MCF 10A (cell line): ENCODE measurements at regions not wholly inside any gene's neighbourhood (a gene's known extent, or its start where the extent isn't known, plus 50 kb on each side); places are given as distances from the start of the nearest gene placed in this dataset.

ENCODE experiments used
- BruUV-seq: library from RNA; stranded (reverse); fragments of 400-500 nt; replicated peaks from 2 replicates; lab custom pipeline; 2021; lab: Mats Ljungman, UMichigan
- CTCF ChIA-PET: fragments of 300-600 bp; sonication (Branson Sonifier 250); formaldehyde crosslinking; extraction: SDS; loops from one replicate; lab custom pipeline; 2021; ENCODE audit warnings: antibody characterized with exemption, inconsistent platforms; lab: Yijun Ruan, JAX
- POLR2A ChIA-PET: fragments of 300-600, 350-650 bp; sonication (Branson Sonifier 250); formaldehyde crosslinking; extraction: SDS; loops from one replicate; lab custom pipeline; 2020; ENCODE audit warnings: antibody characterized with exemption, inconsistent platforms; lab: Yijun Ruan, JAX
- DNase-seq: peaks from one replicate; pipeline ENCODE4 v3.0.0-alpha.2; 2018; ENCODE audit not compliant: unreplicated experiment
- H3K27ac Mint-ChIP-seq: one replicate; pipeline ENCODE4 v1.8.0; 2022; ENCODE audit warnings: mild to moderate bottlenecking, low read depth, mixed read lengths; ENCODE audit not compliant: unreplicated experiment
- H3K27me3 Mint-ChIP-seq: one replicate; pipeline ENCODE4 v1.8.0; 2022; ENCODE audit warnings: mixed read lengths; ENCODE audit not compliant: insufficient read depth, unreplicated experiment
- H3K36me3 Mint-ChIP-seq: one replicate; pipeline ENCODE4 v1.8.0; 2022; ENCODE audit warnings: mild to moderate bottlenecking, moderate library complexity, mixed read lengths; ENCODE audit not compliant: insufficient read depth, unreplicated experiment
- H3K4me1 Mint-ChIP-seq: one replicate; pipeline ENCODE4 v1.8.0; 2022; ENCODE audit warnings: mixed read lengths; ENCODE audit not compliant: insufficient read depth, unreplicated experiment
- H3K4me3 Mint-ChIP-seq: one replicate; pipeline ENCODE4 v1.8.0; 2022; ENCODE audit warnings: mild to moderate bottlenecking, moderate library complexity, mixed read lengths; ENCODE audit not compliant: unreplicated experiment
- H3K9me3 Mint-ChIP-seq: one replicate; pipeline ENCODE4 v1.8.0; 2022; ENCODE audit warnings: mixed read lengths; ENCODE audit not compliant: unreplicated experiment
- intact Hi-C: fragments of 100-400 bp; cut with micrococcal nuclease; formaldehyde crosslinking; loops from 2 replicates; pipeline ENCODE4 v1.14.1; 2022
- TF ChIP-seq, protein P1 (sequence below): fragments of 200-600 bp; IDR thresholded peaks from one replicate; pipeline ENCODE4 v1.8.0; 2022; ENCODE audit warnings: antibody characterized with exemption, mild to moderate bottlenecking; ENCODE audit not compliant: unreplicated experiment

DNA sequence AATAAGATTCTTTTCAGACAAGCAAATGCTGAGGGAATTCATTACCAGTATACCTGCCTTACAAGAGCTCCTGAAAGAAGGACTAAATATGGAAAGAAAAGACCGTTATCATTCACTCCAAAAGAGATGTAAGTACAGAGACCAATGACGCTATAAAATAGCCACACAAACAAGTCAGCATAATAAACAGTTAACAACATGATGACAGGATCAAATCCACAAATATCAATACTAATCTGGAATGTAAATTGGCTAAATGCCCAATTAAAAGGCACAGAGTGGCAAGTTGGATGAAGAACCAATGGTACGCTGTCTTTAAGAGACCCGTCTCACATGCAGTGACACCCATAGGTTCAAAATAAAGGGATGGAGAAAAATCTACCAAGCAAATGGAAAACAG lies 349.6 kb upstream of the MPDZ start:
- DNase-seq = no peak
- BruUV-seq = no TSS peak
- Mint-ChIP-seq H3K4me3 (no peak overlapping the region), H3K27ac (no peak overlapping the region), H3K36me3 (no peaks in the 10 kb centered on the region), H3K9me3 (peaks cover 23% of the 10 kb centered on the region), H3K27me3 (no peaks in the 10 kb centered on the region), H3K4me1 (peaks cover 8% of the 10 kb centered on the region)
- ChIA-PET POLR2A (no interaction called here), CTCF (interaction anchor here (0.8 kb wide), 1 partner anchor 11 kb away, joined by 3 read pairs; no protein-coding TSS in a partner anchor)
- intact Hi-C loops = no loop called here
- TF ChIP-seq, protein P1, sequence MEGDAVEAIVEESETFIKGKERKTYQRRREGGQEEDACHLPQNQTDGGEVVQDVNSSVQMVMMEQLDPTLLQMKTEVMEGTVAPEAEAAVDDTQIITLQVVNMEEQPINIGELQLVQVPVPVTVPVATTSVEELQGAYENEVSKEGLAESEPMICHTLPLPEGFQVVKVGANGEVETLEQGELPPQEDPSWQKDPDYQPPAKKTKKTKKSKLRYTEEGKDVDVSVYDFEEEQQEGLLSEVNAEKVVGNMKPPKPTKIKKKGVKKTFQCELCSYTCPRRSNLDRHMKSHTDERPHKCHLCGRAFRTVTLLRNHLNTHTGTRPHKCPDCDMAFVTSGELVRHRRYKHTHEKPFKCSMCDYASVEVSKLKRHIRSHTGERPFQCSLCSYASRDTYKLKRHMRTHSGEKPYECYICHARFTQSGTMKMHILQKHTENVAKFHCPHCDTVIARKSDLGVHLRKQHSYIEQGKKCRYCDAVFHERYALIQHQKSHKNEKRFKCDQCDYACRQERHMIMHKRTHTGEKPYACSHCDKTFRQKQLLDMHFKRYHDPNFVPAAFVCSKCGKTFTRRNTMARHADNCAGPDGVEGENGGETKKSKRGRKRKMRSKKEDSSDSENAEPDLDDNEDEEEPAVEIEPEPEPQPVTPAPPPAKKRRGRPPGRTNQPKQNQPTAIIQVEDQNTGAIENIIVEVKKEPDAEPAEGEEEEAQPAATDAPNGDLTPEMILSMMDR = no peak

DNA sequence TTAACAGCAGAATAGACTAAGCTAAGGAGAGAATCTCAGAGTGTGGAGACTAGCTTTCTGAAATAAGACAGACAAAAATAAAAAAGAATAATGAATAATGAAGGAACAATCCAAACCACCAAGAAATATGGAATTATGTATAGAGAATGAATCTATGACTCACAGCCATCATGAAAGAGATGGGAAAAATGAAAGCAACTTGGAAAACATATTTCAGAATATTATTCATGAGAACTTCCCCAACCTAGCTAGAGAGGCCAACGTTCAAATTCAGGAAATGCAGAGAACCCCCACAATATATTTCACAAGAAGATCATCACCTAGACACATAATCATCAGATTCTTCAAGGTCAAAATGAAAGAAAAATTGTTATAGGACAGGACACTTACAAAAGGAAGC lies 349.0 kb upstream of the MPDZ start:
- TF ChIP-seq, protein P1 = no peak
- no peaks in the 10 kb centered on the region for H3K27me3 Mint-ChIP-seq
- ChIA-PET CTCF (interaction anchor here (0.6 to 0.8 kb wide), 2 partner anchors 12 to 66 kb away, joined by 3 read pairs; no protein-coding TSS in a partner anchor), POLR2A (interaction anchor here (0.6 to 1.1 kb wide), 2 partner anchors 37 to 275 kb away, joined by 3 read pairs; no protein-coding TSS in a partner anchor)
- H3K4me3 Mint-ChIP-seq = no peak overlapping the region
- H3K4me1 Mint-ChIP-seq = peaks cover 8% of the 10 kb centered on the region
- DNase-seq = no peak
- H3K9me3 Mint-ChIP-seq = peaks cover 23% of the 10 kb centered on the region
- no peak overlapping the region for H3K27ac Mint-ChIP-seq
- no TSS peak for BruUV-seq
- intact Hi-C loops = no loop called here
- no peaks in the 10 kb centered on the region for H3K36me3 Mint-ChIP-seq

DNA sequence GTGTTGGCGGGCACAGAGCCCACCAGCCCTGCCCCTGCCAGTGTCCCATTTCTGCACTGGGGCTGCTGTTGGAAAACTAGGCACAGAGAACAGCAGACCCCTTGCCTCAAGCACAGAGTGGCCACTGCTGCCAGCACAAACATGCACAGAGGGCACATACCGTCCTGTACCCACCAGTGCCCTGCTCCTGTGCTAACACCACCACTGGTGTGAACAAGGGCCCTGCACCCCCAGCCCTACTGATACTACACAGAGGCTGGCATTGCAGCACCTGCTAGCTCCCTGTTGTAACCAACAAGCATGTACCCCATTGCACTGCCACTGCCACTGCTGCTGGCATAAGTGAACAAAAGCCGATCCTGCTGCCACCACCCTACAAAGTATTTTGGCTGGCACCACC lies 348.0 kb upstream of the MPDZ start:
- no peak overlapping the region for H3K4me3 Mint-ChIP-seq
- ChIA-PET CTCF (interaction anchor here (0.6 to 1.0 kb wide), 2 partner anchors 59 to 180 kb away, joined by 3 read pairs; no protein-coding TSS in a partner anchor), POLR2A (interaction anchor here (1.1 kb wide), 1 partner anchor 36 kb away, joined by 3 read pairs; no protein-coding TSS in a partner anchor)
- intact Hi-C loops = no loop called here
- H3K27me3 Mint-ChIP-seq = no peaks in the 10 kb centered on the region
- H3K36me3 Mint-ChIP-seq = no peaks in the 10 kb centered on the region
- TF ChIP-seq, protein P1 = no peak
- peaks cover 23% of the 10 kb centered on the region for H3K9me3 Mint-ChIP-seq
- DNase-seq = no peak
- H3K4me1 Mint-ChIP-seq = peaks cover 8% of the 10 kb centered on the region
- no peak overlapping the region for H3K27ac Mint-ChIP-seq
- no TSS peak for BruUV-seq

DNA sequence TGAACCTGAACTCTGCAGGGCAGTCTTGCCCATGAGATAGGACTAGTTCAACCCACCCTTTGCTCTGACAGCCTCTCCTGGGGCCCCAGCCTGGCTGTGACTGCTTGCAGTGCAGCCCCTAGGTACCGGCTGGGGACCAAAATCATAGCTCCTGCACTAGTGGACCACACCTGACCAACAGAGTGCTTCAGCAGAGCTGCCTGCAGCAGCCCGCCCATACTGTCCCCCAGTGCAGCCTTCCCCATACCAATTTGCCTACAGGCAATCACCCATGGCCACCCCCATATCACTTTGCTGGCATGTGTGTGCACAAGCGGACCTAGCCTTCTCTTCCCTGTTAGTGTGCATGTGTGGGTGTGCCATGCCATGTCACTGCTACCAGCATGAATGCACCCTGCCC lies 347.6 kb upstream of the MPDZ start:
- CTCF ChIA-PET = interaction anchor here (1.0 kb wide), 1 partner anchor 59 kb away, joined by 3 read pairs; no protein-coding TSS in a partner anchor
- TF ChIP-seq, protein P1 = no peak
- DNase-seq = no peak
- Mint-ChIP-seq H3K27me3 (no peaks in the 10 kb centered on the region), H3K4me3 (no peak overlapping the region), H3K27ac (no peak overlapping the region), H3K9me3 (peaks cover 23% of the 10 kb centered on the region), H3K36me3 (no peaks in the 10 kb centered on the region), H3K4me1 (peaks cover 8% of the 10 kb centered on the region)
- POLR2A ChIA-PET = no interaction called here
- no TSS peak for BruUV-seq
- intact Hi-C loops = no loop called here
